Aorta (tissue), 5 donors: ENCODE measurements at regions not wholly inside any gene's neighbourhood (a gene's known extent, or its start where the extent isn't known, plus 50 kb on each side); places are given as distances from the start of the nearest gene placed in this dataset.
"Not testable (repeated sequence)": the region's sequence is repeated elsewhere in the genome, so short reads cannot be mapped to it uniquely, and the experiment has no call there.

Experiments used
- ATAC-seq: fragments of 200-7000 bp; cut with Tn5 transposase; one replicate; pipeline ENCODE4 v1.9.1; 2022; ENCODE audit warnings: moderate library complexity; ENCODE audit not compliant: low FRiP score
- DNase-seq, 2 donors: peaks; one replicate each; pipeline ENCODE4 v3.0.0-alpha.2; 2020
- H3K27ac ChIP-seq, 2 donors: one replicate each; pipeline ENCODE4 v1.5.1; 2013; ENCODE audit warnings: low read length in 2 of 2, mild to moderate bottlenecking in 2 of 2, moderate library complexity in 2 of 2, control low read depth in 1 of 2, inconsistent platforms in 1 of 2, low read depth in 1 of 2
- H3K27me3 ChIP-seq, 2 donors: one replicate each; pipeline ENCODE4 v1.6.1; 2013; ENCODE audit warnings: control low read depth in 1 of 2, low read length in 1 of 2, mild to moderate bottlenecking in 1 of 2, moderate library complexity in 1 of 2; ENCODE audit not compliant: insufficient read depth in 2 of 2, control insufficient read depth in 1 of 2
- H3K36me3 ChIP-seq, 2 donors: one replicate each; pipeline ENCODE4 v1.6.1; 2013; ENCODE audit warnings: control low read depth in 1 of 2, low read length in 1 of 2, mild to moderate bottlenecking in 1 of 2; ENCODE audit not compliant: insufficient read depth in 2 of 2, control insufficient read depth in 1 of 2
- H3K4me1 ChIP-seq, 2 donors: one replicate each; pipeline ENCODE4 v1.6.1; 2013; ENCODE audit warnings: low read length in 2 of 2, control low read depth in 1 of 2, mild to moderate bottlenecking in 1 of 2, moderate library complexity in 1 of 2; ENCODE audit not compliant: insufficient read depth in 2 of 2, control insufficient read depth in 1 of 2
- H3K4me3 ChIP-seq, 2 donors: one replicate each; pipeline ENCODE4 v1.5.1; 2013; ENCODE audit warnings: low read length in 2 of 2, control low read depth in 1 of 2, mild to moderate bottlenecking in 1 of 2
- H3K9me3 ChIP-seq: one replicate; pipeline ENCODE4 v1.6.1; 2013; ENCODE audit warnings: mild to moderate bottlenecking, low read length; ENCODE audit not compliant: control insufficient read depth
- WGBS, 2 donors: extraction: QIAGEN DNeasy Blood & Tissue Kit; methylation state at CpG; one replicate each; pipeline ENCODE4 v1.1.7; 2013; 5-methylcytosine and 5-hydroxymethylcytosine counted together
- intact Hi-C, 2 donors: fragments of 100-400 bp; cut with DNase I; formaldehyde crosslinking; loops; one replicate each; pipeline versions ENCODE4 v1.14.2 to v1.15.0; 2022
- donor health status: healthy with polysubstance abuse.
- donor health status: Bipolar disorder and iron deficiency.
- donor health status: DM: no; HTN: no; CAD: no.
- donor health status: DM: no; HTN: no; CAD: no.
- donor health status: DM: yes; HTN: yes; CAD: no.

DNA sequence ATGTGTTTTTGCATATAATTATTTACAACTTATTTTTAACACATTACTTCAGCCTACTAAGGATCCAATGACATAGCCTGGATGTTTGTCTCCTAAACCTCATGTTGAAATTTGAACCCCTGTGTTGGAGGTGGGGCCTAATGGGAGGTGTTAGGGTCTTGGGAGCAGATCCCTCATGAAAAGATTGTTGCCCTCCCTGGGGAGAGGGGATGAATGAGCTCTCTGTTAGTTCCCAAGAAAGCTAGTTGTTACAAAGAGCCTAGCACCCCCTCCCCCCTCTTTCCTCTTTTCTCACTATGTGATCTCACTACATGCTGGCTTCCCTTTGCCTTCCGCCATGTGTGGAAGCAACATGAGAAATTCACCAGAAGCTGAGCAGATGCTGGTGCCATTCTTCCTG is 196.1 kb downstream of the SPATA31A1 start:
- H3K27ac ChIP-seq, H3K9me3 ChIP-seq, H3K27me3 ChIP-seq, DNase-seq, H3K4me3 ChIP-seq, H3K4me1 ChIP-seq, H3K36me3 ChIP-seq, ATAC-seq, intact Hi-C loops: not testable (repeated sequence)
- 96 to 100% methylated on average over 1 of the region's 1 CpG for WGBS, 2 donors

DNA sequence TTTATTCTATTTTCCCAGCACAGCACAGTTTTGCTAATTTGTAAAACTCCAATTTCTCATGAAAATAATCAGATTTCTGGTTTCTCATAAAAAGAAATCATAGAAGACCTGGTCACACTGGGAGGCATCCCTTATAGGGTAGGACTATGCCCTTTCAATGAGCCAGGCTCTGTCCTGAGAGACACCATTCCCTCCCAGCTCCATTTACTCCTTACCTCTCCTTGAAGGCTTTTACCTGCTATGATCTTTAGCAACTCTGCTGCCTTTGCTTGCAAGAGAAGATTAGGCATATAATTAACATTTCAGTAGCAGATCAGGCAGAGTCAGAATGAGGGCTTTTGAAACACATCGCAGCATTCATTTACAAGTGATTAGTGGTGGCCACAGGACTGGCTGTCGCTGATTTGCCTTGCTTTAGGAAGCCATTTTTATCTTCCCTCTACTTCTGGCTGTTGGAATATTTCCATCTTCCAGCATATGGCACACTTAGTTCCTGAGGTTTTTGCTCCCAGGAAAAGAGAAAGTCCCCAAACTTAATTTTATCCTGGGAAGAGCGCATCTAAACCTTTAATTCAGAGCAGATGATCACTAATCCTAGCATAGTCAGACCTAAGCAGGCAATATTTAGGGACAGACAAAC is 196.9 kb downstream of the SPATA31A1 start:
- H3K4me3 ChIP-seq, ATAC-seq, DNase-seq, H3K9me3 ChIP-seq, H3K27ac ChIP-seq, intact Hi-C loops, H3K27me3 ChIP-seq, H3K36me3 ChIP-seq, H3K4me1 ChIP-seq: not testable (repeated sequence)
- 32 to 51% methylated on average over 2 to 3 of the region's 3 CpGs for WGBS, 2 donors

DNA sequence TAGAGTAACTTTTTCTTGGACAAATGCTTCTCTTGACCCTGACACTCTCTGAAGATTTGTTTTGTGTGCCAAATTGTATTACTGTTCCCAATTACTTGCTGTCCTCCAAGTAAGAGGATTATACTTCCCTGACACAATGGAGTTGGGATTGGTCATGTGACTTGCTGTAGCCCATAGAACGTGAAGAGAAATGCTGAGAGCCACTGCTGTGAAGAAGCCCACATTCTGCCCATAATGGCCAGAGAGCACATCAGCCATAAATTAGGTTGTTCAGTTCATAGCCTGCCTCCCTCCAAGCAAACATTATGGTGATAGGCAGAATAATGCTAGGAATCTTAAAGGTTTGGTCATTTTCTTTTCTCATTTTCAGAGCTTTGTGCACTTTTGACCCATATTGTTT is 198.9 kb downstream of the SPATA31A1 start:
- ATAC-seq, H3K36me3 ChIP-seq, intact Hi-C loops, H3K27me3 ChIP-seq, DNase-seq, H3K4me1 ChIP-seq, H3K4me3 ChIP-seq, H3K27ac ChIP-seq, H3K9me3 ChIP-seq: not testable (repeated sequence)
- 33 to 38% methylated on average over 1 of the region's 1 CpG for WGBS, 2 donors

DNA sequence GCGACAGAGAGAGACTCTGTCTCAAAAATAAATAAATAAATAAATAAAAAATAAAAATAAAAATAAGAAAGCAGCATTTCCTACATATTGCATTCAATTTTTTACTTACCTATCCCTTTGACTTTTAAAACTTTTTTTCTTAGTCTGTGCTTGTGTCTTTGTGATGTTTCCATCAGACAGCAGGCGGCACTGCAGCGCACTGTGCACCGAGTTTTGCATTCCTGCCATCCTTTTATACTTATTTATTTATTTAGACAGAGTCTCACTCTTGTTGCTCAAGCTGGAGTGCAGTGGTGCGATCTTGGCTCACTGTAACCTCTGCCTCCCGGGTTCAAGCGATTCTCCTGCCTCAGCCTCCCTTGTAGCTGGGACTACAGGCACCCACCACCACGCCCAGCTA is 203.9 kb downstream of the SPATA31A1 start:
- H3K4me3 ChIP-seq, H3K27ac ChIP-seq, H3K4me1 ChIP-seq, intact Hi-C loops, H3K9me3 ChIP-seq, ATAC-seq, H3K36me3 ChIP-seq, H3K27me3 ChIP-seq: not testable (repeated sequence)
- DNase-seq, result peak; percentile 64 to 79
- WGBS, 2 donors, result 83 to 87% methylated on average over 8 of the region's 8 CpGs

DNA sequence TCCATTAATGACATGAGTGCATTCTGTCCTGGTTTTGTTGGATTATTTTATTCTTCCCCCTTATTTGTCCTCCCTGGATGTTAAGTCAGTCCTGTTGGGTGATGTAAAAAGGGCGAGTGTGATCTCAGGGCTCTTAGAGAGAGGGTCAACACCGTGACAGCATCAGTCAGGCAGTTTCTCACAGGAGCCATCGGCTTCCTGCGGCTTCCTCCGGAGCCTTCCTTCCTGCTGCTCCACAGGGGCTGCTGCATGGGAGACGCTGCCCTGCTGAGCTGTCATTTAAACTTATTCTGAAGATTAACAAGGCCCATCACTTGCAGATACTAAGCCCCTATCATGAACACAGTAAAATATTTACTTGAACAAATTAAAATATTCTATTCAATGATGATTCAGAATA is 211.3 kb downstream of the SPATA31A1 start:
- H3K4me3 ChIP-seq, DNase-seq, H3K27me3 ChIP-seq, intact Hi-C loops, H3K36me3 ChIP-seq, ATAC-seq, H3K27ac ChIP-seq, H3K9me3 ChIP-seq, H3K4me1 ChIP-seq: not testable (repeated sequence)
- WGBS, 2 donors, result 48 to 66% methylated on average over 6 of the region's 6 CpGs

DNA sequence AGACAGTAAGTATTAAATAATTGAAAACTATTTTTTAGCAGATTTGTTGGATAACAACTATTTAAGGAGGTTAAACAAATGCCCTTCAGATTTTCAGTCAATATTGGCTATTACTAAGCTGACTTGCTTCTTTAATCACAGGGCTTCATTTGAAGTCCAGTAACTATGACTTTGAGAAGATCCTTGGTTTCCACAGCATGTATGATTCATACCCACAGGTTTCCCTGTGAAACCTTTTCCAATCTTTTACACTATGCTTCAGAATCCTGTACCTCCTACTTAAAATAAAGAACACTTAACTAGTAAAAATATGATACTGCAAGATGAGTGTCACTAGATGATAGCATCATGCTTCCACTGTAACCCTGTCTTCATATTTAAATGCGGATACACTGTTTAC is 211.9 kb downstream of the SPATA31A1 start:
- H3K4me3 ChIP-seq, H3K27ac ChIP-seq, intact Hi-C loops, DNase-seq, ATAC-seq, H3K9me3 ChIP-seq, H3K27me3 ChIP-seq, H3K36me3 ChIP-seq, H3K4me1 ChIP-seq: not testable (repeated sequence)
- 92 to 93% methylated on average over 1 of the region's 1 CpG for WGBS, 2 donors

DNA sequence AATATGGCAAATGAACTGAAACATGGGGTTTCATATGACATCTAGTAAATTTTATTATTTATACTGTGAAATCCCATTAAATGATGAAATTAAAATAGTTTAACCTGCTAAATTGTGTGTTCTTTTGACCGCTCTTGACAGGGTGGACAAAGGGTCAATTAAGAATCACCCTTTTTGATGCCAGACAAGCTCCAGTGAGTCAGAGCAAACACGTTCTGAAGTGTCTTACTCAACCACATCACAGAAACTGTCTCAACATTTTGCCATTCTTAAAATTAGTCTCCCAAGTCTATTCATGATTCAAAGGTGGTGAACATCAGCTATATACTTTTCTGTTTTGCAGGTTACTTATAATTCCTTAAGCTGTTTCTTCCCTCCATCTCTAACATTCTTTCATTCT is 213.4 kb downstream of the SPATA31A1 start:
- H3K9me3 ChIP-seq, H3K4me1 ChIP-seq, H3K27ac ChIP-seq, H3K27me3 ChIP-seq, ATAC-seq, DNase-seq, intact Hi-C loops, H3K36me3 ChIP-seq, H3K4me3 ChIP-seq: not testable (repeated sequence)
- whole genome bisulfite sequencing, 2 donors, result 96 to 100% methylated on average over 1 of the region's 2 CpGs

DNA sequence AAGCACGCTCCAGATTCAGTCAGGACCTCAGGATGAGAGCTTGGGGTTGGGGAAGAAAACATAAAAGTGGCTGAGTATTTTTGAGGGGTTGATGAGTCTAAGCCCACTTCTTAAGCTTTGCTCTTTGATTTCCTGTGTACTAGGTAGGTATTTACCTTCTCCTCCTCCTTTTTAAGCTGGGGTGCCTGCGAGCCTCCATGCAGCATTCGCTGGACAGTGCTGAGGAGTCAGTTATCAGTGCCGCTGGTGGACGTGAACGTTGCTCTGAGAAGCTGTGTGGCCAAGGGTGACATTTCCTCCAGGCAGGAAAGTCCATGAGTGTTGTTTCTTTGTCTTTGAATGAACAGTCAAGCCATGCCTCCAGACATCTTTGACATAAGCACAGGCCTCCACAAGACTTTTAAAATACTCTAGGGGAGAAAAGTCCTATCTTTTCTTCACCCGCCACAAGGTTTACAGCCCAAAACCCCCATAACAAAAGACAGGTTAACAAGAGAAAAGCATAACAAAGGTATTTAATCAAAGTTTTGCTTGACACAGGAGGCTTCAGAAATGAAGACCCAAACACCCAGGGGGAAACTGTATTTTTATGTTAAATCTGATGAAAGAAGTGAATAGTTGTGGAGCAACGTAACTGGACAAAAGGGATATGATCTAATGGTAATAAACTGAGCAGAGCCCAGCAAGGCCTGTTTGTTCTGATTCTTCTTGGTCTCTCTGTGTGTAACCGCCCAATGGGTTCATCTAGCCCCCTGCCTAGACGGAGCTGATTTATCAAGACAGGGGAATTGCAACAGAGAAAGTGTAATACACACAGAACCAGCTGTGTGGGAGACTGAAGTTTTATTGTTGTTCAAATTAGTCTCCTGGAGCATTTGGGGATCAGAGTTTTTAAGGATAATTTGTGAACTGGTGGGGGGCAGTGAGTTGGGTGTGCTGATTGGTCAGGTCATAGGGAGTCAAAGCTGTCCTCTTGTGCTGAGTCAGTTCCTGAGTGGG is 217.9 kb downstream of the SPATA31A1 start:
- H3K4me1 ChIP-seq, DNase-seq, H3K4me3 ChIP-seq, H3K36me3 ChIP-seq, H3K27me3 ChIP-seq, H3K27ac ChIP-seq, intact Hi-C loops, H3K9me3 ChIP-seq: not testable (repeated sequence)
- ATAC-seq, result peak; percentile 56
- 81 to 92% methylated on average over 2 to 4 of the region's 10 CpGs for WGBS, 2 donors

DNA sequence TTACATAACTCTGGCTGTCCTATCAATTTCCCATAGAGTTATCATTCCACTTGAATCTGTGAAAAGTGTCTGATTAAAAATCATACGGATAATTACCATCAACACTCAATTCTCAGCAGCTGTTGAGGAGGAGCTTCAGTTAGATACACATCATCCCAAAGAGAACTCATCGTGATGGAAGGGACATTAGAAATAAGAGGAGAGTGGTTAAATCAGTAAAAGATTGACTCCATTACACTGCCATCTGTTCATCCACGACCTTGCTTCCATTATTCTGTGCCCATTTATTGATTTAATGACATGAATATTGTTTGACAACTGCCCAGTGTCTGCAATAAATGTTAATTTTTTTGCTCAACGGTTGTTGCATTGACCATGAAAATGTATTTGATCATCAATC is 223.5 kb downstream of the SPATA31A1 start:
- H3K4me3 ChIP-seq, ATAC-seq, H3K9me3 ChIP-seq, intact Hi-C loops, H3K27me3 ChIP-seq, H3K36me3 ChIP-seq, H3K27ac ChIP-seq, DNase-seq, H3K4me1 ChIP-seq: not testable (repeated sequence)
- WGBS, 2 donors, result 72 to 80% methylated on average over 3 to 4 of the region's 4 CpGs
